ENCODE measurements at regions not wholly inside any gene's neighbourhood (a gene's known extent, or its start where the extent isn't known, plus 50 kb on each side); places are given as distances from the start of the nearest gene placed in this dataset.

- Histone ChIP-seq H3K27me3 (no peaks in the 10 kb centered on the region), H3K9me3 (no peaks in the 10 kb centered on the region), H3K27ac (no peak overlapping the region), H3K36me3 (no peaks in the 10 kb centered on the region), H3K4me2 (no peak overlapping the region), H3K9ac (no peak overlapping the region), H4K20me1 (no peaks in the 10 kb centered on the region), H3K4me1 (no peaks in the 10 kb centered on the region), H3K4me3 (no peak overlapping the region)
- no peak for TF ChIP-seq Cebpa-rat (IDR thresholded peaks at IDR 0.05)
Measured at GRCh38 chr11:92391364-92391763, 166.7 kb downstream of the FAT3 start.

GRCh38 chr11:92391808-92392207, 167.2 kb downstream of the FAT3 start:
- Histone ChIP-seq H3K27ac (no peak overlapping the region), H3K4me3 (no peak overlapping the region)

GRCh38 chr11:92393218-92393617, 168.6 kb downstream of the FAT3 start:
- no peaks in the 10 kb centered on the region for H4K20me1 ChIP-seq
- H3K9me3 ChIP-seq, result no peaks in the 10 kb centered on the region
- H3K4me2 ChIP-seq, result no peak overlapping the region
- TF ChIP-seq Cebpa-rat (IDR thresholded peaks at IDR 0.05), result no peak
- no peak overlapping the region for H3K27ac ChIP-seq
- H3K4me1 ChIP-seq, result no peaks in the 10 kb centered on the region
- H3K4me3 ChIP-seq, result no peak overlapping the region
- no peaks in the 10 kb centered on the region for H3K27me3 ChIP-seq
- no peak overlapping the region for H3K9ac ChIP-seq
- no peaks in the 10 kb centered on the region for H3K36me3 ChIP-seq

More at GRCh38 chr11:92391808-92392207, 167.2 kb downstream of the FAT3 start:
- Histone ChIP-seq H3K4me1 (no peaks in the 10 kb centered on the region), H3K4me2 (no peak overlapping the region), H3K9me3 (no peaks in the 10 kb centered on the region), H3K27me3 (no peaks in the 10 kb centered on the region), H3K9ac (no peak overlapping the region), H4K20me1 (no peaks in the 10 kb centered on the region), H3K36me3 (no peaks in the 10 kb centered on the region)
- TF ChIP-seq Cebpa-rat (IDR thresholded peaks at IDR 0.05), result no peak

DNA sequence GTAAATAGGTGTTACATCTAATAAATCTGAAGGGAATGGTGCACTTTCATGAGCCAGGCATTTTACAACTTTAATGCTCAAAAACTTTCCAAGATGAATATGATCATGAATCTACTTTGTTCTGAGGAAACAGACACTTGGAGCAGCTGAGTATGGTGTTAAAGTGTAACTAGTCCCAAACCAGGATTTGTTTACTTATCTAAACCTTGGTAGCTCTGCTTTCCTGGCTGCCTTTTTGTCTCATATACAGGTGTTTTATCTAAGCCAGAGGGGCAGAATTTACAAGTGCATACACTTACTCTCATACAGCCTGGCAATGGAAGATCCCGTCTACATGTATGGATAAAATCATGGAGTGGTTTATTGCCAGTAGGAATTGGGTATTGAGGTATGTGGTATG, 171.5 kb downstream of the FAT3 start:
- Histone ChIP-seq H4K20me1 (no peaks in the 10 kb centered on the region), H3K4me1 (no peaks in the 10 kb centered on the region), H3K27me3 (no peaks in the 10 kb centered on the region), H3K9ac (no peak overlapping the region), H3K4me3 (no peak overlapping the region), H3K27ac (no peak overlapping the region), H3K4me2 (no peak overlapping the region), H3K36me3 (no peaks in the 10 kb centered on the region), H3K9me3 (no peaks in the 10 kb centered on the region)
- TF ChIP-seq Cebpa-rat (IDR thresholded peaks at IDR 0.05), result no peak

DNA sequence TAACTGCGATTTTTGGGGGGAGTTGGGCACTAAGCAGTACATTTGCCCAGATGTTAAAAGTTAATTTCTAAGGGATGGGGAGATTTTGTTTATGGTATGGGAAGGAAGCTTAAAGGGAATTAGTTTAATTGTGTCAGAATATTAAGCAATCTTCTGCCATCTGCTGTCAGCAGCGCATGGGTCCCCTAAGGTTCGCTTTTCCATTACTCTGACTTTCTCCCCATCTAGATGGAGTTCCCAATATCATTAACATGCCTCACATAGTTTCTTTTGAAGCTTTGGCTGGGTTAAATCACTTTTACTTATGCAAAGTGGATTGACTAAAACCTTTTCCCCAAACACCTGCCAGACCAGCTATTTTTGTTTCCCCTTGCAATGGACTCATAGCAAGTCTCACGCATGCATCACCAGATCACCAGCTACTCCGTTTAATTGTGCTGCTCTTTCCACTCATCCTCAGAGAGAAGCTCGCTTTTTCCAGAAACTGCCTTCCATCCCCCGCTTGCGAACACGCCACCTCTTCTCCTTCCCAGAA, 172.7 kb downstream of the FAT3 start:
- H3K27me3 ChIP-seq, result no peaks in the 10 kb centered on the region
- H3K9ac ChIP-seq, result no peak overlapping the region
- no peak overlapping the region for H3K4me2 ChIP-seq
- no peak for TF ChIP-seq Cebpa-rat (IDR thresholded peaks at IDR 0.05)
- H4K20me1 ChIP-seq, result no peaks in the 10 kb centered on the region
- H3K4me1 ChIP-seq, result no peaks in the 10 kb centered on the region
- H3K4me3 ChIP-seq, result no peak overlapping the region
- no peaks in the 10 kb centered on the region for H3K9me3 ChIP-seq
- no peaks in the 10 kb centered on the region for H3K36me3 ChIP-seq
- H3K27ac ChIP-seq, result no peak overlapping the region

DNA sequence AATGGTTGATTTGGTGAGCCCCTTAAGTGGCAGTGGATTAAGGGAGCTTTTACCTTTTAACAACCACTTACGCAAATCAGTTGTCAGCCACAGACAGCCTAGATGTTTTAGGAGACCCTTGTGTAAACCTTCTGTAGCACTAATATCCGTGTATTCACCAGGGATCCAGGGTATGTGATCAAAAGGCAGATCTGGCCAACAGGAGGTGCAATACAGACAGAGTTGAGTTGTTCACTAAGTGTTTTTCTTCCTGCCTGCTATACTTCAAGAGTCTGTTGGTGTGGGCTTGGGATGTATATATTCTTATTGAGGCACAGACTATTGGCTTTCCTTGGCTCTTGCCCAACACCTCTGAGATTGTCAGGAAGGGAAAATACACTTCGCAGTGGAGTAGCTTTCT, 175.1 kb downstream of the FAT3 start:
- no peak overlapping the region for H3K4me2 ChIP-seq
- H3K4me1 ChIP-seq, result no peaks in the 10 kb centered on the region
- no peak overlapping the region for H3K27ac ChIP-seq
- H3K4me3 ChIP-seq, result no peak overlapping the region
- H3K36me3 ChIP-seq, result no peaks in the 10 kb centered on the region
- no peaks in the 10 kb centered on the region for H4K20me1 ChIP-seq
- H3K9ac ChIP-seq, result no peak overlapping the region
- no peak for TF ChIP-seq Cebpa-rat (IDR thresholded peaks at IDR 0.05)
- H3K9me3 ChIP-seq, result no peaks in the 10 kb centered on the region
- no peaks in the 10 kb centered on the region for H3K27me3 ChIP-seq

DNA sequence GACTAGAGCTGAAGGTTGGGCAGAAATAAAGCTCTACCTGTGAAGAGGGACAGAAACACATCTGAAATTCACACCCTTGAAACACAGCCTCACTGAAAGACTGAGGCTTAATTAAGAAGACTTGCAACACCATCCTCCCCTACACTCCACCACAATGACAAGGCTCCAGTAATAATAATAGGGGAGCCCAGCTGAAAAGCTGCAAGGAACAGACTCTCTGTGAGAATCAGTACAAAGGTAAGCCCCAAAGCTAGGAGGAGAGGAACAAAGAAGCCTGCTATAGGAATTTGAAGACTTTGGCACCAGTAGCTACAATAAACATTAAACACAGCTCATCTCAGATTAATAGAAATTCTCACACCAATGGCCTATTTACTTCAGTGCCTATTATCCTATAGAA, 176.9 kb downstream of the FAT3 start:
- Histone ChIP-seq H3K9ac (no peak overlapping the region), H3K9me3 (no peaks in the 10 kb centered on the region), H3K36me3 (no peaks in the 10 kb centered on the region), H3K27me3 (no peaks in the 10 kb centered on the region), H3K4me3 (no peak overlapping the region), H4K20me1 (no peaks in the 10 kb centered on the region), H3K27ac (no peak overlapping the region), H3K4me2 (no peak overlapping the region), H3K4me1 (no peaks in the 10 kb centered on the region)
- no peak for TF ChIP-seq Cebpa-rat (IDR thresholded peaks at IDR 0.05)

DNA sequence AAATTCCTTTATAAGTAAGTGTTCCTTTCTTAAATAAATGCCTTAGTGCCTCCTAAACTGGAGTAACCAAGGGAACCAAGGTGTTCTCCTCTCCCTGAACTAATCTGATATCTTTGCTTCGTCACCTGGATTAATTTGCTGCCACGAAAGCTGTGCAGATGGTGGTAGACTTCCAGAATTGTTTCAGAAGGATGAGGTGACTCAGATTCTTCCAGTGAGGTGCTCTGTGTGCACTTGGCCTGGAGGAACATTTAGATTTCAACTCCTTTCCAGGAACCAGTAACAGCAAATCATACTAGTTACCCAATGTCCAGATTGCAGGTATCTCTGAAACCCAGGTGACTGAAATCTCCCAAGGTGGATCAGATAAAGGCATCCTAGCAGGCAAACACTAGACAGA, 181.9 kb downstream of the FAT3 start:
- H3K4me3 ChIP-seq, result no peak overlapping the region
- H4K20me1 ChIP-seq, result no peaks in the 10 kb centered on the region
- no peaks in the 10 kb centered on the region for H3K4me1 ChIP-seq

GRCh38 chr11:92409355-92409754, 184.7 kb downstream of the FAT3 start:
- no peak overlapping the region for H3K4me2 ChIP-seq
- no peaks in the 10 kb centered on the region for H3K36me3 ChIP-seq
- H3K4me1 ChIP-seq, result no peaks in the 10 kb centered on the region
- no peak overlapping the region for H3K27ac ChIP-seq
- no peaks in the 10 kb centered on the region for H3K27me3 ChIP-seq
- TF ChIP-seq Cebpa-rat (IDR thresholded peaks at IDR 0.05), result no peak
- H4K20me1 ChIP-seq, result no peaks in the 10 kb centered on the region
- no peak overlapping the region for H3K4me3 ChIP-seq
- no peak overlapping the region for H3K9ac ChIP-seq
- H3K9me3 ChIP-seq, result no peaks in the 10 kb centered on the region

More for the DNA sequence above, 181.9 kb downstream of the FAT3 start:
- no peak overlapping the region for H3K4me2 ChIP-seq
- no peak overlapping the region for H3K27ac ChIP-seq
- H3K9ac ChIP-seq, result no peak overlapping the region
- no peaks in the 10 kb centered on the region for H3K36me3 ChIP-seq
- H3K27me3 ChIP-seq, result no peaks in the 10 kb centered on the region
- no peak for TF ChIP-seq Cebpa-rat (IDR thresholded peaks at IDR 0.05)
- no peaks in the 10 kb centered on the region for H3K9me3 ChIP-seq

GRCh38 chr11:92409956-92410355, 185.3 kb downstream of the FAT3 start:
- Histone ChIP-seq H3K36me3 (no peaks in the 10 kb centered on the region), H3K27me3 (no peaks in the 10 kb centered on the region), H3K4me3 (no peak overlapping the region), H3K9me3 (no peaks in the 10 kb centered on the region), H4K20me1 (no peaks in the 10 kb centered on the region), H3K4me1 (no peaks in the 10 kb centered on the region), H3K9ac (no peak overlapping the region), H3K4me2 (no peak overlapping the region), H3K27ac (no peak overlapping the region)
- TF ChIP-seq Cebpa-rat (IDR thresholded peaks at IDR 0.05), result no peak

GRCh38 chr11:92410526-92410925, 185.9 kb downstream of the FAT3 start:
- H3K36me3 ChIP-seq, result no peaks in the 10 kb centered on the region
- no peak overlapping the region for H3K4me3 ChIP-seq
- TF ChIP-seq Cebpa-rat (IDR thresholded peaks at IDR 0.05), result no peak
- H4K20me1 ChIP-seq, result no peaks in the 10 kb centered on the region
- no peak overlapping the region for H3K4me2 ChIP-seq
- no peaks in the 10 kb centered on the region for H3K9me3 ChIP-seq
- no peak overlapping the region for H3K27ac ChIP-seq
- no peaks in the 10 kb centered on the region for H3K4me1 ChIP-seq
- H3K27me3 ChIP-seq, result no peaks in the 10 kb centered on the region
- H3K9ac ChIP-seq, result no peak overlapping the region

Data from BLaER1 (cell line).